ENCODE measurements at regions not wholly inside any gene's neighbourhood (a gene's known extent, or its start where the extent isn't known, plus 50 kb on each side); places are given as distances from the start of the nearest gene placed in this dataset.

DNA sequence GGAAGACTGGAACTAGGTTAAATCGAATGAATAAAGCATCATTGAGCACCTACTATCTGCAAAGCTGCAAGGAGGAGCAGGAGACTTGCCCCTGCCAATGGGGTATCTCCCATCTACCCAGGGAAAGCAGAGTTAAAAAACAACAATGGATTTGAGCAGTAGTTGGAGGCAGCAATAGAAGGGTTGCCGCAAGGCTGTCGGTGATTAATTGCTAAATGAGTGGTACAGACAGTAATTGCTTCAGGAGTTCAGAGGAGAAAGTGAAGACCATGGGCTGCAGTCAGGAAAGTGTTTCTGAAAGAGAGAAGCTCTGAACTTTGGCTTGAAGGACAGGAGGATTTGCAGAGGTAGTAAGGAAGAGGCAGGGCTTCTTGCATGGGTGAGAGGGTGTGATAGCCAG lies 152.9 kb downstream of the ACTL8 start:
- DNase-seq, result no peak

DNA sequence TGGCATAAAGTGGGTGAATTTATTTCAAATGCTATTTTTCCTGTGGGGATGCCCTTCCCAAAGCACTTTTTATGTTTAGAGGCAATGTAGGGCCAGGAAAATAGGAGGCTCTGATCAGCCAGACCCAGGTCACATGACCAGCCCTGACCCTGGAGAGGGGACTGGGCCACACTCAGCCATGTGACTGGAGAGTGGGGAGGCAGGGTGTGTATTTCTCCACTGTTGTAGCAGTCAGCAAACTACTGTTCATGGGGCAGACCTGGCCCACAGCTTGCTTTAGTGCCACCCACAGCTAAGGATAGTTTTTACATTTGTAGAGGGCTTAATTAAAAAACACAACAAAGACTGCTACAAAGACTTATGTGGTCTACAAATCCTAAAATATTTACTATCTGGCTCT lies 153.8 kb downstream of the ACTL8 start:
- no peak for DNase-seq

GRCh38 chr1:17909634-17910033 lies 154.5 kb downstream of the ACTL8 start:
- DNase-seq, result no peak

GRCh38 chr1:17911791-17912190 lies 156.7 kb downstream of the ACTL8 start:
- DNase-seq, result no peak

DNA sequence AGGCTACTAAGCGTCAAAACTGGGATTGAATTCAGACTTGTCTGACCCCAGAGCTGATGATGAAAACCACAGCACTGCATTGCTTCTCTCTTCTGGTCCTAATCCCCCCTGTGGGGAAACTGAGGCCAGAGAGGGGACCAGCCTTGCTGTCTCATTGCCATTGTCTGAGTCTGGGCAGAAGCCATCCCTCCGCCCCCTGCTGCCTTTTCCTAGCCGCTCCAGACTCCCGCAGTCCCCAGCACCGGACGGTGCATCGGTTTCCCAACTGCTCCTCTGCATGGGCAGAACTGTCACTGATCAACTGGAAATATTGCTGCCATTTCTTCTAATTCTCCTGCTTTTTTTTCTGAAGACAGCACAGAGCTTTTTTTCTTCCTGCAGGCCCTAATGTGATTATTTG lies 157.4 kb downstream of the ACTL8 start:
- DNase-seq, result no peak

GRCh38 chr1:17913326-17914115 lies 158.4 kb downstream of the ACTL8 start:
- no peak for DNase-seq

DNA sequence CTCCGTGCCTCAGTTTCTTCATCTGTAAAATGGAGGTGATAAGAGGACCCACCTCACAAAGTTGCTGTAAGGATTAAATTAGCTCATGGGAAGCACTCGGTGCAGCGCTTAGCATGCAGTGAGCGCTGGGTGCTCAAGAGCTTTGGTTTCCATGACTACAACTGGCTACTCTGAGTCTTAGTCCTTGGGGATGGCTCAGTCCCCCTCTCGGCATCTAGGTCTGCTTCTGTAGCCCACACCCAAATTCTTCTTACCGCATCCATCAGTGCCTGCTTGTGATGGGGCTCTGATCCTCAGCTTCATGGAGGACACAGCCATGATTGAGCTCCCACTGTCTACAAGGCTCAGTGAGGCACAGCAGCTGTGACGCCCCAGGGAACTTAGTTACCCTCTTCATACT lies 159.0 kb downstream of the ACTL8 start:
- no peak for DNase-seq

- no peak for DNase-seq
These were observed 159.9 kb downstream of the ACTL8 start for GRCh38 chr1:17914987-17915386.

DNA sequence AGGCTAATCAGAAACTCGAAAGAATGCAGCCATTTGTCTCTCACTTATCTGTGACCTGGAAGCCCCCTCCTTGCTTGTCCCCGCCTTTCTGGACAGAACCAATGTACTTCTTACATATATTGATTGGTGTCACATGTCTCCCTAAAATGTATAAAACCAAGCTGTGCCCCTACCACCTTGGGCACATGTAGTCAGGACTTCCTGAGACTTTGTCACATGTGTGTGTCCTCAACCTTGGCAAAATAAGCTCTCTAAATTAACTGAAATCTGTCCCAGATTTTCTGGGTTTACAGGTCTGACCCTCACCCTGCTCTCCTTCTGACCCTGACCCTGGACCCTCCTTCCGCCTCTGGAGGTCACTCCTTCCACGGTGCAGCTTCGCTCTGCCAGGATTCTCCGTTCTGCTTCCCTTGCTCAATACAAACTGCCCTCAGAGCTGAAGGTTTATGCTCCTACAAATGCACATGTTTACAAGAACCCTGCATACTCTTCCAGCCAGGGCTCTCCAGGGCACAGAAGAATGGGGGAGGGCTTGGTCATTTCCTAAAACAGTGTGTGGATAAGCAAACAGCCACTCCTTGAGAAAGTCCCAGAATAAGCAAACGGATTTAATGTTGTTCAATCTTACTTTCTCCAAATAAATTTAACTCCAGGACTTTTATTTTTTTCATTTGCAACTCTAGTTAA lies 160.5 kb downstream of the ACTL8 start:
- DNase-seq, result no peak

DNA sequence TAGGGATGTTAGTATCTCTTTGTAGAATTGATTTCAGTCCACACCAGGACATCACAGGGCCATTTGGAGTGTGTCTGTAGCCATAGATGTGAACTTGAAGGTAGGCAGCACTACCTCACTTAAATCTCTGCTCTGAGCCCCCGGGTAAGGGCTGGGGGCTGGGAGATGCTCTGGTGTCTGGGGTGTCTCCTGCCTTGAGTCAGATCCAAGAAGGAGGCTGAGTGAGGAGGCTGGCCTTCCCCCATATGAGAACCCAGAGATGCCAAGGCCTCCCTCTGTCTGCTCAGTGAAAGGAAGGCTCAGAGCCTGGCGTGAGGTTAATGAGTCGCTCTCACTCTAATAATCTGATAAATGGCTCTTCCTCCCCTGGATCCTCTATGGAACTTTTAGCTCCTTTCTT lies 161.6 kb downstream of the ACTL8 start:
- no peak for DNase-seq

DNA sequence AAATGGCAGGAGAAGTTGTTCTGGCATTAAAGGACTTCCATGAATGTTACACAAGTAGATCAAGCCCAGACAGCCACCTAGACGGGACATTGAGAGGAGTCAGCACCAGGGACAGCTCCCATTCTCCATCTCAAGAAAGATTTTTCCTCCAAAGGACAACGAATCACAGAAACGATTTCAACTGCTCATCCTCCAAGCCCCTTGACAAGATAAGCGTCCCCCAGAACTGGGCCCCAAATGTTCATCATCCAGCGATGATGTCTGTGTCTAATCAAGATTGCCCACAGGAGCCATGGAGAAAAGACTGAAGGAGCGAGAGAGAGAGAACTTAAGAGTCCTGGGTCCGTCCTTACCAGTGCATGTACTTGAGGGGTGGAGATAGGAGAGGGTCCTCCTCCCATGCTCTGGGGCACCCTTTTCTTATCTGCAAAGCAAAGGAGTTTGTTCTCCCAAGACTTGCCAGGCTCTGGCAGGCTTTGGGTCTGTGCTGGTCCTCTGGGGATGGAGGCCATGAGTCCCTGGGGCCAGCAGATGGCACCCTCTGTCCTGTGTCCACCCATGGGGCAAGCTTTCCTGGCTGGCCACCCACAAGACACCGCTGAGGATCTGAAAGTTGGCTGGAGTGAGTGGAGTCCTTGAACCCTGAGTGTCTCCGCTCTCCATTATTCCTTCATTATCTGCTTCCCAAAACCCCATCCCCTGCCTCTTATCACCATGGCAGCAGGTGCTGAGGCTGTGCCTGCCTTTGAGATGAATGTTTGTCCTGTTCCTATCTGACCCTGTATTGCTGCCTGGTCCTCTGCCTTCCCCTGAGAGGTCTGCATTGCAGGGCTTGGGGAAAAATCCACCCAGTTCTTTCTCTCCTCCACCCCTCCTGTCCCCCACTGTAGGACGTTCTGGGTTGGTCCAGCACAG lies 164.6 kb downstream of the ACTL8 start:
- DNase-seq, result no peak

- DNase-seq, result no peak
These were observed 165.9 kb downstream of the ACTL8 start for GRCh38 chr1:17920881-17921640.

- DNase-seq, result no peak
These were observed 167.7 kb downstream of the ACTL8 start for GRCh38 chr1:17922833-17923232.

DNA sequence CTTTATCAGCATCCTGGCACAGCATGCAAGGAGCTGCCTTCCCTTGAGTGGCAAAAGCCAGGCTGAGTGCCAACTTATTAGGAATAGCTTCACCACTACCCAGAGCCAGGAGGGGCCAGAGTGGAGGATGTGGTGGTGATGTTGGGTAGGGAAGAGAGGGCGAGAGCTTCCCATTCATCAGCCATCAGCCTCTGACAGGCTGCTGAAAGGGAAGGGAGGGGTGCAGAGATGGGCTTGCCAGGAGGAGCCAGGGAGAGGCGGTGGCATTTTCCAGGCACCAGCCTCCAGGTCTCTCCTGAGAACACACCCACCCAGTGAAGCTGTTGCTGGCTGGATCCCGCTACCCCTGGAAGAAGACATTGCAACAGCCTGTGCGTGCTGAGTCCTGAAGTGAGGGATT lies 168.5 kb downstream of the ACTL8 start:
- no peak for DNase-seq

- no peak for DNase-seq
These were observed 169.4 kb downstream of the ACTL8 start for GRCh38 chr1:17924578-17924977.

GRCh38 chr1:17925290-17926237 lies 170.4 kb downstream of the ACTL8 start:
- no peak for DNase-seq

DNA sequence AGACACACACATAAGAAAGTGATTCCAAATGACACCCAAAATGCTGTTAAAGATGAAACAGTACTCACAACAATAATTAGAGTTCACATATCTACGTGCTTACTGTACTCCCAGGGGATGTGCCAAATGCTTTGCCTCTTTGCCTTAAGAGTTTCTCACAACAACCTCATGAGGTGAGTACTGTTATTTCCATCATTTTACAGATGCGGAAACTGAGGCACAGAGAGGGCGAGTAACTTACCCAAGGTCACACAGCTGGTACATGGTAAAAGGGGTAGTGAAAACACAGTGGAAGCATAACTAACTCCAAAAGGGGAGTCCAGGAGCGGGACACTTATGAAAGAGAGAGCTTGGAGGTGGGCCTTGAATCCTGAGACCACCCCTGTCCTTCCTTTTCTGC lies 171.8 kb downstream of the ACTL8 start:
- DNase-seq, result no peak

DNA sequence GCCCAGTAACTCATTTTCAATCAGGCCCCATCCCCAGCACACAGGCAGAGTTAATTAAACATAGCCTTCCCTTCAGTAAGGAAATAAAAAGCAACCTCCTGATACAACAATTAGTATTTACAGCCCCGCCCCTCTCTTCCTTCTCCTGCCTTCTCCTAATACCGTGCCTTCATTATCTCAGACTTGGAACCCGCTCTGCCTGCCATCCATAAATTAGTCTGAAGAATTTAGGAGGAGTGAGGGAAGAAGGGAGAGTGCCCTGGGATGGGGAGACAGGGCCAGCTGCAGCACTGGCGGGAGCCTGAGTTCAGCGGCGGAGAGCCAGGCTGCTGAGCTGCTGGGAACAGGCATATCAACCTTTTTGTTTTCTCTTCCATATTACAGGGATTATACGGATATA lies 172.8 kb downstream of the ACTL8 start:
- no peak for DNase-seq

- DNase-seq, result no peak
These were observed 174.1 kb downstream of the ACTL8 start for GRCh38 chr1:17929224-17929623.

- DNase-seq, result no peak
These were observed 175.5 kb downstream of the ACTL8 start for GRCh38 chr1:17930635-17931034.

- no peak for DNase-seq
These were observed 175.4 kb upstream of the IGSF21 start for GRCh38 chr1:17932164-17932563.

- DNase-seq, result no peak
These were observed 174.1 kb upstream of the IGSF21 start for GRCh38 chr1:17933501-17933900.

Measured in stimulated activated CD4-positive, alpha-beta T cell treated with anti-CD3 and anti-CD28 coated beads, Interleukin-1b, Interleukin-23, amount 100 ng/mL, for 48 hours (primary cell).